IMR-90 (cell line): ENCODE measurements at regions not wholly inside any gene's neighbourhood (a gene's known extent, or its start where the extent isn't known, plus 50 kb on each side); places are given as distances from the start of the nearest gene placed in this dataset.
"Not testable (repeated sequence)": the region's sequence is repeated elsewhere in the genome, so short reads cannot be mapped to it uniquely, and the experiment has no call there.

ENCODE experiments used
- ATAC-seq: fragments of 200-7000 bp; cut with Tn5 transposase; 2 replicates; pipeline ENCODE4 v1.9.1; 2020; ENCODE audit warnings: low read depth, mild to moderate bottlenecking, moderate library complexity
- BruUV-seq: library from RNA; stranded (reverse); fragments of 400-500 nt; replicated peaks from 2 replicates; lab custom pipeline; 2021; lab: Mats Ljungman, UMichigan
- CTCF ChIA-PET: fragments of 300-600 bp; formaldehyde crosslinking; extraction: SDS; loops from one replicate; lab custom pipeline; 2021; ENCODE audit warnings: antibody characterized with exemption; lab: Yijun Ruan, JAX
- POLR2A ChIA-PET: fragments of 300-600 bp; sonication (Branson Sonifier 250); formaldehyde crosslinking; loops from one replicate; lab custom pipeline; 2022; ENCODE audit warnings: antibody characterized with exemption; ENCODE audit not compliant: unreplicated experiment; lab: Charles Lee
- DNase-seq: peaks from one replicate; pipeline ENCODE4 v3.0.0; 2013
- H2AFZ ChIP-seq: replicated peaks from 2 replicates; pipeline ENCODE3; 2013; ENCODE audit warnings: low read length, mild to moderate bottlenecking; ENCODE audit not compliant: poor library complexity
- H2AK5ac ChIP-seq: 2 replicates; pipeline ENCODE4 v1.6.1; 2013; ENCODE audit warnings: low read depth, low read length, inconsistent platforms
- H2AK9ac ChIP-seq: replicated peaks from 2 replicates; pipeline ENCODE3; 2013; ENCODE audit warnings: mild to moderate bottlenecking, low read depth, low read length, moderate library complexity; ENCODE audit not compliant: poor library complexity
- H2BK120ac ChIP-seq: 2 replicates; pipeline ENCODE4 v1.6.1; 2013; ENCODE audit warnings: low read depth, low read length, inconsistent platforms
- H2BK15ac ChIP-seq: 3 replicates; pipeline ENCODE4 v1.6.1; 2013; ENCODE audit warnings: low read depth, low read length, inconsistent platforms
- H2BK20ac ChIP-seq: 2 replicates; pipeline ENCODE4 v1.6.1; 2013; ENCODE audit warnings: low read depth, mild to moderate bottlenecking, inconsistent platforms, low read length, moderate library complexity
- H2BK5ac ChIP-seq: 2 replicates; pipeline ENCODE4 v1.6.1; 2013; ENCODE audit warnings: mild to moderate bottlenecking, low read depth, low read length, inconsistent platforms; ENCODE audit not compliant: poor library complexity, severe bottlenecking
- H3K14ac ChIP-seq: replicated peaks from 2 replicates; pipeline ENCODE4 v1.6.1; 2013; ENCODE audit warnings: low read depth, low read length, inconsistent platforms
- H3K18ac ChIP-seq: 2 replicates; pipeline ENCODE4 v1.6.1; 2013; ENCODE audit warnings: low read depth, low read length, control low read depth
- H3K23ac ChIP-seq: 2 replicates; pipeline ENCODE4 v1.6.1; 2013; ENCODE audit warnings: low read depth, low read length, inconsistent platforms
- H3K27ac ChIP-seq: 2 replicates; pipeline ENCODE4 v1.5.1; 2013; ENCODE audit warnings: mild to moderate bottlenecking, control low read depth, low read length; ENCODE audit not compliant: insufficient read depth
- H3K27me3 ChIP-seq: 2 replicates; pipeline ENCODE4 v1.6.1; 2013; ENCODE audit warnings: low read length; ENCODE audit not compliant: control insufficient read depth, insufficient read depth
- H3K36me3 ChIP-seq: 2 replicates; pipeline ENCODE4 v1.6.1; 2013; ENCODE audit warnings: low read length, mixed read lengths; ENCODE audit not compliant: control insufficient read depth, insufficient read depth
- H3K4ac ChIP-seq: 2 replicates; pipeline ENCODE4 v1.6.1; 2013; ENCODE audit warnings: low read depth, low read length, inconsistent platforms
- H3K4me1 ChIP-seq: 2 replicates; pipeline ENCODE4 v1.6.1; 2013; ENCODE audit warnings: low read length, mixed read lengths; ENCODE audit not compliant: control insufficient read depth, insufficient read depth
- H3K4me2 ChIP-seq: 2 replicates; pipeline ENCODE4 v1.6.1; 2013; ENCODE audit warnings: low read depth, mild to moderate bottlenecking, control low read depth, low read length, moderate library complexity
- H3K4me3 ChIP-seq: 2 replicates; pipeline ENCODE4 v1.5.1; 2013; ENCODE audit warnings: low read depth, mild to moderate bottlenecking, control low read depth, low read length, moderate library complexity; ENCODE audit not compliant: insufficient read depth
- H3K56ac ChIP-seq: 2 replicates; pipeline ENCODE4 v1.6.1; 2013; ENCODE audit warnings: low read length, inconsistent platforms; ENCODE audit not compliant: insufficient read depth; ENCODE audit errors: extremely low read depth
- H3K79me1 ChIP-seq, 2 experiments: 2 replicates each; pipeline ENCODE4 v1.6.1; 2013; ENCODE audit warnings: low read length in 2 of 2, inconsistent platforms in 1 of 2, low read depth in 1 of 2
- H3K9ac ChIP-seq: 2 replicates; pipeline ENCODE4 v1.6.1; 2013; ENCODE audit warnings: low read depth, low read length, control low read depth
- H3K9me1 ChIP-seq: 2 replicates; pipeline ENCODE4 v1.6.1; 2013; ENCODE audit warnings: low read length, inconsistent platforms; ENCODE audit not compliant: insufficient read depth
- H3K9me3 ChIP-seq: 2 replicates; pipeline ENCODE4 v1.6.1; 2013; ENCODE audit warnings: low read length; ENCODE audit not compliant: control insufficient read depth, insufficient read depth
- H4K20me1 ChIP-seq: 2 replicates; pipeline ENCODE4 v1.6.1; 2013; ENCODE audit warnings: low read length, inconsistent platforms; ENCODE audit not compliant: insufficient read depth
- H4K5ac ChIP-seq: 2 replicates; pipeline ENCODE4 v1.6.1; 2013; ENCODE audit warnings: mild to moderate bottlenecking, low read depth, low read length, control low read depth
- H4K8ac ChIP-seq, 2 experiments: 2 replicates each; pipeline ENCODE4 v1.6.1; 2013; ENCODE audit warnings: low read depth in 2 of 2, low read length in 2 of 2, control low read depth in 1 of 2, inconsistent platforms in 1 of 2
- H4K91ac ChIP-seq: 2 replicates; pipeline ENCODE4 v1.6.1; 2013; ENCODE audit warnings: low read depth, low read length, inconsistent platforms; ENCODE audit not compliant: insufficient read depth
- MAFK ChIP-seq: IDR thresholded peaks from 2 replicates; pipeline ENCODE4 v1.6.1; 2012; ENCODE audit warnings: low read depth, low read length, improper control_type of control experiment
- MAZ ChIP-seq: IDR thresholded peaks from 2 replicates; pipeline ENCODE4 v1.6.1; 2012; ENCODE audit warnings: low read depth, mild to moderate bottlenecking, low read length, improper control_type of control experiment, moderate library complexity, borderline replicate concordance
- POLR2A ChIP-seq: IDR thresholded peaks from 2 replicates; pipeline ENCODE4 v1.6.1; 2012; ENCODE audit warnings: mild to moderate bottlenecking, low read depth, low read length
- WGBS, 2 experiments: methylation state at CpG; one replicate each; pipeline versions ENCODE4 v1.1.5 to v1.1.7; 2013; ENCODE audit warnings: missing lambda C conversion rate in 2 of 2; ENCODE audit not compliant: insufficient read length in 1 of 2; ENCODE audit errors: extremely low coverage in 2 of 2; 5-methylcytosine and 5-hydroxymethylcytosine counted together
- dilution Hi-C: fragments of 300-500 bp; cut with HindIII; formaldehyde crosslinking; loops from one replicate; pipeline ENCODE4 v1.14.3; 2018; ENCODE audit warnings: low sequenced_read_pairs; ENCODE audit not compliant: unreplicated experiment
- in situ Hi-C: fragments of 300-500 bp; cut with MboI; formaldehyde crosslinking; loops from 3 replicates; pipeline ENCODE4 v1.14.3; 2019; ENCODE audit warnings: low sequenced_read_pairs, inconsistent platforms, mixed read lengths
- intact Hi-C: fragments of 100-400 bp; cut with micrococcal nuclease; formaldehyde crosslinking; loops from 2 replicates; pipeline ENCODE4 v1.10.0; 2022

GRCh38 chr4:163736876-163737275 is 242.4 kb downstream of the TMA16 start:
- Histone ChIP-seq H4K20me1 (no peaks in the 10 kb centered on the region), H3K4ac (no peak overlapping the region), H3K56ac (no peak overlapping the region), H3K9me1 (no peaks in the 10 kb centered on the region), H3K4me2 (no peak overlapping the region), H3K14ac (no peak overlapping the region), H2AFZ (no peak overlapping the region), H3K18ac (no peak overlapping the region), H2BK20ac (no peak overlapping the region), H2AK9ac (no peak overlapping the region), H3K79me1 (no peaks in the 10 kb centered on the region), H3K27ac (no peak overlapping the region), H3K9ac (no peak overlapping the region), H3K23ac (no peak overlapping the region), H2BK120ac (no peak overlapping the region), H2BK5ac (no peak overlapping the region), H3K9me3 (no peaks in the 10 kb centered on the region), H4K5ac (no peak overlapping the region), H3K4me3 (no peak overlapping the region), H2AK5ac (no peak overlapping the region), H3K36me3 (no peaks in the 10 kb centered on the region), H4K91ac (no peak overlapping the region), H3K27me3 (no peaks in the 10 kb centered on the region), H2BK15ac (no peak overlapping the region), H4K8ac (no peak overlapping the region), H3K4me1 (no peaks in the 10 kb centered on the region)
- ChIA-PET POLR2A (no interaction called here), CTCF (no interaction called here)
- intact Hi-C loops (no loop called here), dilution Hi-C loops (no loop called here), in situ Hi-C loops (no loop called here)
- no TSS peak for BruUV-seq
- ATAC-seq (no peak), DNase-seq (no peak)
- no CpG with 5 or more reads among the region's 3 CpGs for WGBS, 2 experiments
- TF ChIP-seq MAZ: no peak
- no peak for TF ChIP-seq POLR2A
- no peak for TF ChIP-seq MAFK

GRCh38 chr4:163737846-163738245 is 243.4 kb downstream of the TMA16 start:
- H3K27ac ChIP-seq, BruUV-seq, H3K23ac ChIP-seq, H4K20me1 ChIP-seq, H3K9me3 ChIP-seq, ATAC-seq, H2AK9ac ChIP-seq, H3K4me1 ChIP-seq, POLR2A ChIA-PET, H3K14ac ChIP-seq, H2AK5ac ChIP-seq, H3K9ac ChIP-seq, H3K79me1 ChIP-seq, H3K56ac ChIP-seq, in situ Hi-C loops, H4K5ac ChIP-seq, H2BK15ac ChIP-seq, H3K4ac ChIP-seq, H2BK5ac ChIP-seq, dilution Hi-C loops, intact Hi-C loops, CTCF ChIA-PET, H3K36me3 ChIP-seq, H3K18ac ChIP-seq, H4K8ac ChIP-seq, H2BK20ac ChIP-seq, DNase-seq, H4K91ac ChIP-seq, H2AFZ ChIP-seq, H3K9me1 ChIP-seq, H2BK120ac ChIP-seq, H3K4me3 ChIP-seq, H3K27me3 ChIP-seq, H3K4me2 ChIP-seq: not testable (repeated sequence)
- whole genome bisulfite sequencing, 2 experiments: no CpG with 5 or more reads among the region's 7 CpGs
